WTC11 (cell line): ENCODE measurements at regions not wholly inside any gene's neighbourhood (a gene's known extent, or its start where the extent isn't known, plus 50 kb on each side); places are given as distances from the start of the nearest gene placed in this dataset.

Experiments
- ATAC-seq: fragments of 200-7000 bp; cut with Tn5 transposase; 2 replicates; pipeline ENCODE4 v1.10.0; 2021; ENCODE audit warnings: mild to moderate bottlenecking, moderate library complexity
- CTCF ChIA-PET: fragments of 300-600 bp; sonication (Branson Sonifier 250); formaldehyde crosslinking; loops from one replicate; lab custom pipeline; 2021; ENCODE audit warnings: antibody characterized with exemption; lab: Charles Lee
- POLR2A ChIA-PET: fragments of 350-600 bp; sonication (Branson Sonifier 250); formaldehyde crosslinking; loops from one replicate; lab custom pipeline; 2021; ENCODE audit warnings: antibody characterized with exemption; lab: Charles Lee
- DNase-seq: peaks from one replicate; pipeline ENCODE4 v3.0.0; 2021; ENCODE audit warnings: low spot score
- H3K27ac Mint-ChIP-seq: 2 replicates; pipeline ENCODE4 v1.8.0; 2021; ENCODE audit warnings: mixed read lengths
- H3K27me3 Mint-ChIP-seq: 2 replicates; pipeline ENCODE4 v1.8.0; 2021; ENCODE audit warnings: low read depth, mild to moderate bottlenecking, moderate library complexity, mixed read lengths
- H3K36me3 Mint-ChIP-seq: 2 replicates; pipeline ENCODE4 v1.8.0; 2021; ENCODE audit warnings: mixed read lengths
- H3K4me1 Mint-ChIP-seq: 2 replicates; pipeline ENCODE4 v1.8.0; 2022; ENCODE audit warnings: mixed read lengths
- H3K4me3 Mint-ChIP-seq: 2 replicates; pipeline ENCODE4 v1.8.0; 2021; ENCODE audit warnings: mild to moderate bottlenecking, moderate library complexity, mixed read lengths
- H3K9me3 Mint-ChIP-seq: 2 replicates; pipeline ENCODE4 v1.8.0; 2021; ENCODE audit warnings: mixed read lengths
- ATF1 ChIP-seq: sonication (generic); formaldehyde crosslinking; IDR thresholded peaks from 2 replicates; pipeline ENCODE4 v1.8.1; 2023; ENCODE audit warnings: mild to moderate bottlenecking, moderate library complexity, missing genetic modification reagents
- CBFB ChIP-seq: sonication (generic); formaldehyde crosslinking; IDR thresholded peaks from 2 replicates; pipeline ENCODE4 v1.8.1; 2022; ENCODE audit warnings: mild to moderate bottlenecking, low read depth, missing genetic modification reagents
- CDX4 ChIP-seq: fragments of 250-450 bp; sonication (Bioruptor Pico); IDR thresholded peaks from 2 replicates; pipeline ENCODE4 v1.9.0; 2021; ENCODE audit warnings: moderate library complexity, mild to moderate bottlenecking, inconsistent platforms, borderline replicate concordance
- CTCF ChIP-seq: fragments of 200-600 bp; IDR thresholded peaks from 2 replicates; pipeline ENCODE4 v1.8.0; 2022; ENCODE audit warnings: antibody characterized with exemption
- E2F5 ChIP-seq: sonication (generic); formaldehyde crosslinking; IDR thresholded peaks from 2 replicates; pipeline ENCODE4 v1.8.1; 2022; ENCODE audit warnings: mild to moderate bottlenecking, moderate library complexity, missing genetic modification reagents
- GTF2I ChIP-seq: fragments of 250-450 bp; sonication (Bioruptor Pico); conservative IDR thresholded peaks from 2 replicates; pipeline ENCODE4 v1.4.0; 2021; ENCODE audit warnings: mild to moderate bottlenecking
- HMGA2 ChIP-seq: fragments of 250-450 bp; sonication (Bioruptor Pico); IDR thresholded peaks from 2 replicates; pipeline ENCODE4 v1.4.0; 2021; ENCODE audit warnings: mild to moderate bottlenecking, moderate library complexity
- NFATC4 ChIP-seq: fragments of 250-450 bp; sonication (Bioruptor Pico); IDR thresholded peaks from 2 replicates; pipeline ENCODE4 v1.9.0; 2021; ENCODE audit warnings: mild to moderate bottlenecking
- NR1H2 ChIP-seq: sonication (generic); formaldehyde crosslinking; IDR thresholded peaks from 2 replicates; pipeline ENCODE4 v1.9.0; 2021; ENCODE audit warnings: mild to moderate bottlenecking, moderate library complexity, missing genetic modification reagents
- OVOL2 ChIP-seq: fragments of 250-450 bp; sonication (Bioruptor Pico); IDR thresholded peaks from 2 replicates; pipeline ENCODE4 v1.9.0; 2021; ENCODE audit warnings: mild to moderate bottlenecking, borderline replicate concordance
- RELA ChIP-seq: sonication (generic); formaldehyde crosslinking; IDR thresholded peaks from 2 replicates; pipeline ENCODE4 v1.8.1; 2022; ENCODE audit warnings: missing genetic modification reagents, mild to moderate bottlenecking, borderline replicate concordance
- SMAD3 ChIP-seq: sonication (generic); formaldehyde crosslinking; IDR thresholded peaks from 2 replicates; pipeline ENCODE4 v1.8.0; 2022; ENCODE audit warnings: missing genetic modification reagents, mild to moderate bottlenecking, borderline replicate concordance
- SOX15 ChIP-seq: fragments of 250-450 bp; sonication (Bioruptor Pico); IDR thresholded peaks from 2 replicates; pipeline ENCODE4 v1.9.0; 2021; ENCODE audit warnings: mild to moderate bottlenecking
- TEAD4 ChIP-seq: sonication (generic); formaldehyde crosslinking; IDR thresholded peaks from 2 replicates; pipeline ENCODE4 v1.8.0; 2022; ENCODE audit warnings: mild to moderate bottlenecking, missing genetic modification reagents
- USF2 ChIP-seq: sonication (generic); formaldehyde crosslinking; IDR thresholded peaks from 2 replicates; pipeline ENCODE4 v1.8.1; 2023; ENCODE audit warnings: mild to moderate bottlenecking, missing genetic modification reagents, moderate library complexity
- ZNF317 ChIP-seq: sonication (generic); formaldehyde crosslinking; IDR thresholded peaks from 2 replicates; pipeline ENCODE4 v1.8.1; 2023; ENCODE audit warnings: low read depth, mild to moderate bottlenecking, moderate library complexity, missing genetic modification reagents, borderline replicate concordance
- ZNF416 ChIP-seq: fragments of 250-450 bp; sonication (Bioruptor Pico); IDR thresholded peaks from 2 replicates; pipeline ENCODE4 v1.9.0; 2021; ENCODE audit warnings: mild to moderate bottlenecking, inconsistent platforms
- ZNF671 ChIP-seq: fragments of 250-450 bp; sonication (Bioruptor Pico); IDR thresholded peaks from 2 replicates; pipeline ENCODE4 v1.8.0; 2021; ENCODE audit warnings: mild to moderate bottlenecking
- TF ChIP-seq, protein P1 (sequence below): sonication (generic); formaldehyde crosslinking; IDR thresholded peaks from 2 replicates; pipeline ENCODE4 v1.8.0; 2022; ENCODE audit warnings: mild to moderate bottlenecking, missing genetic modification reagents
- TF ChIP-seq, protein P2 (sequence below): sonication (generic); formaldehyde crosslinking; IDR thresholded peaks from 2 replicates; pipeline ENCODE4 v1.8.1; 2023; ENCODE audit warnings: mild to moderate bottlenecking, missing genetic modification reagents
- TF ChIP-seq, protein P3 (sequence below): sonication (generic); formaldehyde crosslinking; conservative IDR thresholded peaks from 2 replicates; pipeline ENCODE4 v1.8.1; 2022; ENCODE audit warnings: mild to moderate bottlenecking, missing genetic modification reagents

- no peak for TF ChIP-seq E2F5 (CRISPR knock-in tag)
- TF ChIP-seq, protein P1, sequence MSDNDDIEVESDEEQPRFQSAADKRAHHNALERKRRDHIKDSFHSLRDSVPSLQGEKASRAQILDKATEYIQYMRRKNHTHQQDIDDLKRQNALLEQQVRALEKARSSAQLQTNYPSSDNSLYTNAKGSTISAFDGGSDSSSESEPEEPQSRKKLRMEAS (CRISPR knock-in tag), result no peak
- TF ChIP-seq SOX15 (CRISPR knock-in tag), result no peak
These were observed 599.6 kb upstream of the LCORL start (continued) for GRCh38 chr4:18621186-18621585.

- H3K9me3 Mint-ChIP-seq, result no peaks in the 10 kb centered on the region
- CTCF ChIA-PET, result no interaction called here
These were observed 595.2 kb upstream of the LCORL start for GRCh38 chr4:18616720-18617119.

GRCh38 chr4:18611026-18611425 lies 589.5 kb upstream of the LCORL start:
- Mint-ChIP-seq H3K27ac (no peak overlapping the region), H3K9me3 (peaks cover 6% of the 10 kb centered on the region; the same call in 1 of the 2 replicates), H3K36me3 (no peaks in the 10 kb centered on the region), H3K27me3 (peaks cover 8% of the 10 kb centered on the region; the same call in 1 of the 2 replicates), H3K4me3 (no peak overlapping the region), H3K4me1 (no peaks in the 10 kb centered on the region)
- TF ChIP-seq CDX4, result no peak
- no peak for TF ChIP-seq TEAD4 (CRISPR knock-in tag)
- no peak for TF ChIP-seq HMGA2
- no peak for TF ChIP-seq GTF2I
- ATAC-seq (no peak), DNase-seq (no peak)
- POLR2A ChIA-PET, result no interaction called here
- CTCF ChIA-PET, result no interaction called here

More at GRCh38 chr4:18616720-18617119, 595.2 kb upstream of the LCORL start:
- POLR2A ChIA-PET, result no interaction called here
- H3K27ac Mint-ChIP-seq, result no peak overlapping the region
- no peaks in the 10 kb centered on the region for H3K36me3 Mint-ChIP-seq
- TF ChIP-seq NR1H2 (CRISPR knock-in tag) (no peak), ZNF416 (CRISPR knock-in tag) (no peak), RELA (no peak), ZNF671 (CRISPR knock-in tag) (no peak), USF2 (CRISPR knock-in tag) (no peak), CTCF (no peak), NFATC4 (CRISPR knock-in tag) (no peak), ATF1 (CRISPR knock-in tag) (no peak), ZNF317 (no peak), SOX15 (CRISPR knock-in tag) (no peak), SMAD3 (no peak), CBFB (CRISPR knock-in tag) (no peak), OVOL2 (CRISPR knock-in tag) (no peak)
- TF ChIP-seq, protein P2, sequence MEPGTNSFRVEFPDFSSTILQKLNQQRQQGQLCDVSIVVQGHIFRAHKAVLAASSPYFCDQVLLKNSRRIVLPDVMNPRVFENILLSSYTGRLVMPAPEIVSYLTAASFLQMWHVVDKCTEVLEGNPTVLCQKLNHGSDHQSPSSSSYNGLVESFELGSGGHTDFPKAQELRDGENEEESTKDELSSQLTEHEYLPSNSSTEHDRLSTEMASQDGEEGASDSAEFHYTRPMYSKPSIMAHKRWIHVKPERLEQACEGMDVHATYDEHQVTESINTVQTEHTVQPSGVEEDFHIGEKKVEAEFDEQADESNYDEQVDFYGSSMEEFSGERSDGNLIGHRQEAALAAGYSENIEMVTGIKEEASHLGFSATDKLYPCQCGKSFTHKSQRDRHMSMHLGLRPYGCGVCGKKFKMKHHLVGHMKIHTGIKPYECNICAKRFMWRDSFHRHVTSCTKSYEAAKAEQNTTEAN, result no peak
- TF ChIP-seq, protein P3, sequence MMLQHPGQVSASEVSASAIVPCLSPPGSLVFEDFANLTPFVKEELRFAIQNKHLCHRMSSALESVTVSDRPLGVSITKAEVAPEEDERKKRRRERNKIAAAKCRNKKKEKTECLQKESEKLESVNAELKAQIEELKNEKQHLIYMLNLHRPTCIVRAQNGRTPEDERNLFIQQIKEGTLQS (CRISPR knock-in tag), result no peak
- no peak overlapping the region for H3K4me3 Mint-ChIP-seq
- peaks cover 2% of the 10 kb centered on the region; the same call in 1 of the 2 replicates for H3K27me3 Mint-ChIP-seq
- DNase-seq (no peak), ATAC-seq (no peak)
- no peaks in the 10 kb centered on the region for H3K4me1 Mint-ChIP-seq
